H9 (cell line): ENCODE measurements at regions not wholly inside any gene's neighbourhood (a gene's known extent, or its start where the extent isn't known, plus 50 kb on each side); places are given as distances from the start of the nearest gene placed in this dataset.

Experiments used
- DNase-seq: peaks from one replicate; pipeline ENCODE4 v3.0.0-alpha.2; 2017
- H2AFZ ChIP-seq: one replicate; pipeline ENCODE4 v1.6.1; 2013; ENCODE audit warnings: mild to moderate bottlenecking, low read length, control low read depth, moderate library complexity
- H2AK5ac ChIP-seq: 2 replicates; pipeline ENCODE4 v1.6.1; 2013; ENCODE audit warnings: low read length, control low read depth, mixed read lengths; ENCODE audit not compliant: insufficient read length
- H2BK120ac ChIP-seq: one replicate; pipeline ENCODE4 v1.6.1; 2013; ENCODE audit warnings: low read depth, mild to moderate bottlenecking, low read length, control low read depth, inconsistent platforms; ENCODE audit not compliant: poor library complexity, severe bottlenecking
- H2BK12ac ChIP-seq: 2 replicates; pipeline ENCODE4 v1.6.1; 2013; ENCODE audit warnings: low read length, control low read depth, mixed read lengths, low read depth; ENCODE audit not compliant: insufficient read length
- H2BK15ac ChIP-seq: 2 replicates; pipeline ENCODE4 v1.6.1; 2013; ENCODE audit warnings: low read depth, low read length, control low read depth
- H2BK20ac ChIP-seq: one replicate; pipeline ENCODE4 v1.6.1; 2013; ENCODE audit warnings: low read depth, mild to moderate bottlenecking, low read length, control low read depth, inconsistent platforms; ENCODE audit not compliant: poor library complexity, severe bottlenecking
- H2BK5ac ChIP-seq: 2 replicates; pipeline ENCODE4 v1.6.1; 2013; ENCODE audit warnings: low read length, control low read depth, mixed read lengths; ENCODE audit not compliant: insufficient read length
- H3K14ac ChIP-seq: 2 replicates; pipeline ENCODE4 v1.6.1; 2013; ENCODE audit warnings: low read length, control low read depth; ENCODE audit not compliant: insufficient read depth
- H3K18ac ChIP-seq: 2 replicates; pipeline ENCODE4 v1.6.1; 2013; ENCODE audit warnings: low read depth, mild to moderate bottlenecking, mixed read lengths, low read length, control low read depth; ENCODE audit not compliant: insufficient read length
- H3K23ac ChIP-seq: 2 replicates; pipeline ENCODE4 v1.6.1; 2013; ENCODE audit warnings: low read length, control low read depth, mixed read lengths, low read depth; ENCODE audit not compliant: insufficient read length
- H3K23me2 ChIP-seq: 2 replicates; pipeline ENCODE4 v1.6.1; 2013; ENCODE audit warnings: low read depth, mild to moderate bottlenecking, mixed read lengths, low read length, control low read depth; ENCODE audit not compliant: insufficient read length, poor library complexity, severe bottlenecking
- H3K27ac ChIP-seq: 2 replicates; pipeline ENCODE4 v1.5.1; 2013; ENCODE audit warnings: low read length, control low read depth, mixed read lengths, low read depth; ENCODE audit not compliant: insufficient read length
- H3K27me3 ChIP-seq: 2 replicates; pipeline ENCODE4 v1.6.1; 2013; ENCODE audit warnings: low read length, control low read depth, inconsistent platforms; ENCODE audit not compliant: insufficient read depth
- H3K4ac ChIP-seq: 2 replicates; pipeline ENCODE4 v1.6.1; 2013; ENCODE audit warnings: low read depth, mild to moderate bottlenecking, control low read depth, inconsistent platforms, low read length, moderate library complexity
- H3K4me1 ChIP-seq: 2 replicates; pipeline ENCODE4 v1.6.1; 2013; ENCODE audit warnings: low read length, control low read depth, inconsistent platforms; ENCODE audit not compliant: insufficient read depth
- H3K4me2 ChIP-seq: 2 replicates; pipeline ENCODE4 v1.6.1; 2013; ENCODE audit warnings: low read length, control low read depth, mixed read lengths; ENCODE audit not compliant: insufficient read length, insufficient read depth
- H3K56ac ChIP-seq: 2 replicates; pipeline ENCODE4 v1.6.1; 2013; ENCODE audit warnings: low read depth, mild to moderate bottlenecking, mixed read lengths, low read length, control low read depth; ENCODE audit not compliant: insufficient read length
- H3K79me1 ChIP-seq: 2 replicates; pipeline ENCODE4 v1.6.1; 2013; ENCODE audit warnings: low read depth, mild to moderate bottlenecking, moderate library complexity, low read length, control low read depth, inconsistent platforms; ENCODE audit not compliant: insufficient read depth, poor library complexity, severe bottlenecking
- H3K79me2 ChIP-seq: 2 replicates; pipeline ENCODE4 v1.6.1; 2013; ENCODE audit warnings: low read length, control low read depth, inconsistent platforms; ENCODE audit not compliant: insufficient read depth
- H3K9ac ChIP-seq: 2 replicates; pipeline ENCODE4 v1.6.1; 2013; ENCODE audit warnings: low read length, control low read depth, mixed read lengths; ENCODE audit not compliant: insufficient read length; ENCODE audit errors: extremely low read depth
- H3K9me3 ChIP-seq: one replicate; pipeline ENCODE4 v1.6.1; 2013; ENCODE audit warnings: low read depth, low read length, inconsistent platforms; ENCODE audit not compliant: control insufficient read depth
- H3T11ph ChIP-seq: one replicate; pipeline ENCODE4 v1.6.1; 2013; ENCODE audit warnings: mild to moderate bottlenecking, low read length, control low read depth, inconsistent platforms
- H4K20me1 ChIP-seq: one replicate; pipeline ENCODE4 v1.6.1; 2013; ENCODE audit not compliant: control insufficient read depth, insufficient read length, insufficient read depth
- H4K5ac ChIP-seq: 2 replicates; pipeline ENCODE4 v1.6.1; 2013; ENCODE audit warnings: low read depth, mild to moderate bottlenecking, mixed read lengths, low read length, control low read depth; ENCODE audit not compliant: insufficient read length
- H4K8ac ChIP-seq: replicated peaks from 2 replicates; pipeline ENCODE4 v1.6.1; 2013; ENCODE audit warnings: low read length, control low read depth, mixed read lengths, low read depth; ENCODE audit not compliant: insufficient read length
- H4K91ac ChIP-seq: 2 replicates; pipeline ENCODE4 v1.6.1; 2013; ENCODE audit warnings: low read depth, mild to moderate bottlenecking, moderate library complexity, mixed read lengths, low read length, control low read depth; ENCODE audit not compliant: insufficient read length
- H3K27ac Mint-ChIP-seq, 3 experiments: 2 replicates in 2 of 3; 3 replicates in 1 of 3; pipeline ENCODE4 v1.8.0; 2020 to 2021; ENCODE audit warnings: mixed read lengths in 3 of 3, mild to moderate bottlenecking in 1 of 3, moderate library complexity in 1 of 3
- H3K27me3 Mint-ChIP-seq: 2 replicates; pipeline ENCODE4 v1.8.0; 2021; ENCODE audit warnings: low read depth, mild to moderate bottlenecking, moderate library complexity, mixed read lengths
- H3K36me3 Mint-ChIP-seq, 3 experiments: 2 replicates in 2 of 3; 3 replicates in 1 of 3; pipeline ENCODE4 v1.8.0; 2020 to 2021; ENCODE audit warnings: low read depth in 3 of 3, mixed read lengths in 3 of 3; ENCODE audit not compliant: insufficient read depth in 1 of 3
- H3K4me1 Mint-ChIP-seq, 2 experiments: 2 replicates each; pipeline ENCODE4 v1.8.0; 2020; ENCODE audit warnings: mixed read lengths in 2 of 2
- H3K4me3 Mint-ChIP-seq, 2 experiments: 2 replicates in 1 of 2; 3 replicates in 1 of 2; pipeline ENCODE4 v1.8.0; 2020 to 2021; ENCODE audit warnings: mild to moderate bottlenecking in 2 of 2, mixed read lengths in 2 of 2, moderate library complexity in 1 of 2
- H3K9me3 Mint-ChIP-seq, 2 experiments: 2 replicates in 1 of 2; 3 replicates in 1 of 2; pipeline ENCODE4 v1.8.0; 2020; ENCODE audit warnings: mild to moderate bottlenecking in 2 of 2, mixed read lengths in 2 of 2, moderate library complexity in 1 of 2
- TF ChIP-seq, protein P1 (sequence below): fragments of 200-600 bp; sonication (generic); conservative IDR thresholded peaks from 3 replicates; pipeline ENCODE4 v1.8.0; 2021; ENCODE audit warnings: antibody characterized with exemption, mild to moderate bottlenecking

DNA sequence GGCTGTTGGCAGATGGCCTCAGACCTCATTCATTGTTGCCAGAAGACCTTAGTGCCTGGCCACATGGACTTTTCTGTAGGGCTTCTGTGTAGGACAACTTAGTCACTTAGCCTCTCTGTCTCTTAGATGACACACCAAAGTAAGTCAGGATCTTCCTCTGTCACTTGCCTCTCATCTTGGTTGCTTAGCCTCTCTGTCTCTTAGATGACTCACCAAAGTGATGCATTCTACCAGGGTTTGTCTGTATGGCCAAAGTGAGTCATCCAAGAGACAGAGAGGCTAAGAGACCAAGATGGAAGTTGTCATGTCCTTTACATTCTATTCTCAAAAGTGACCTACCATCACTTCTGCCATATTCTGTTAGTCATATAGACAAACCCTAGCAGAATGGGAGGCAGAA is 255.9 kb upstream of the DEFB112 start:
- H3K36me3 Mint-ChIP-seq, result no peaks in the 10 kb centered on the region; a peak in 2 of 7 replicates
- Histone ChIP-seq H2AFZ (no peak overlapping the region), H2BK12ac (no peak overlapping the region), H4K91ac (no peak overlapping the region), H3K9ac (no peak overlapping the region), H3K23ac (no peak overlapping the region), H3K14ac (no peak overlapping the region), H3K79me2 (no peaks in the 10 kb centered on the region), H3K9me3 (no peaks in the 10 kb centered on the region), H2AK5ac (no peak overlapping the region), H3K79me1 (no peaks in the 10 kb centered on the region), H4K20me1 (no peaks in the 10 kb centered on the region), H2BK120ac (no peak overlapping the region), H3K23me2 (no peaks in the 10 kb centered on the region), H2BK20ac (no peak overlapping the region), H3K18ac (no peak overlapping the region), H3K4ac (no peak overlapping the region), H2BK15ac (no peak overlapping the region), H2BK5ac (no peak overlapping the region), H3K27me3 (no peaks in the 10 kb centered on the region), H3K27ac (no peak overlapping the region), H3T11ph (no peak overlapping the region), H4K8ac (no peak overlapping the region), H4K5ac (no peak overlapping the region), H3K56ac (no peak overlapping the region), H3K4me2 (no peak overlapping the region), H3K4me1 (no peaks in the 10 kb centered on the region)
- H3K9me3 Mint-ChIP-seq, result no peaks in the 10 kb centered on the region
- no peak for DNase-seq
- no peaks in the 10 kb centered on the region for H3K27me3 Mint-ChIP-seq
- H3K4me1 Mint-ChIP-seq, result peaks cover 0 to 3% of the 10 kb centered on the region in 2 experiments; a peak in 2 of 4 replicates
- no peak overlapping the region for H3K4me3 Mint-ChIP-seq
- TF ChIP-seq, protein P1, sequence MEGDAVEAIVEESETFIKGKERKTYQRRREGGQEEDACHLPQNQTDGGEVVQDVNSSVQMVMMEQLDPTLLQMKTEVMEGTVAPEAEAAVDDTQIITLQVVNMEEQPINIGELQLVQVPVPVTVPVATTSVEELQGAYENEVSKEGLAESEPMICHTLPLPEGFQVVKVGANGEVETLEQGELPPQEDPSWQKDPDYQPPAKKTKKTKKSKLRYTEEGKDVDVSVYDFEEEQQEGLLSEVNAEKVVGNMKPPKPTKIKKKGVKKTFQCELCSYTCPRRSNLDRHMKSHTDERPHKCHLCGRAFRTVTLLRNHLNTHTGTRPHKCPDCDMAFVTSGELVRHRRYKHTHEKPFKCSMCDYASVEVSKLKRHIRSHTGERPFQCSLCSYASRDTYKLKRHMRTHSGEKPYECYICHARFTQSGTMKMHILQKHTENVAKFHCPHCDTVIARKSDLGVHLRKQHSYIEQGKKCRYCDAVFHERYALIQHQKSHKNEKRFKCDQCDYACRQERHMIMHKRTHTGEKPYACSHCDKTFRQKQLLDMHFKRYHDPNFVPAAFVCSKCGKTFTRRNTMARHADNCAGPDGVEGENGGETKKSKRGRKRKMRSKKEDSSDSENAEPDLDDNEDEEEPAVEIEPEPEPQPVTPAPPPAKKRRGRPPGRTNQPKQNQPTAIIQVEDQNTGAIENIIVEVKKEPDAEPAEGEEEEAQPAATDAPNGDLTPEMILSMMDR, result no peak
- H3K27ac Mint-ChIP-seq, result no peak overlapping the region
